ENCODE measurements at regions not wholly inside any gene's neighbourhood (a gene's known extent, or its start where the extent isn't known, plus 50 kb on each side); places are given as distances from the start of the nearest gene placed in this dataset.
"Not testable (repeated sequence)": the region's sequence is repeated elsewhere in the genome, so short reads cannot be mapped to it uniquely, and the experiment has no call there.

GRCh38 chr7:51545131-51545530 lies 228.5 kb upstream of the COBL start:
- peaks cover 0 to 14% (median 0%) of the 10 kb centered on the region in 11 donors for H3K9me3 ChIP-seq
- no peaks in the 10 kb centered on the region for H3K27me3 ChIP-seq
- H3K4me3 ChIP-seq, result no peak overlapping the region
- DNase-seq (no peak), ATAC-seq (no peak)
- WGBS, 2 donors, result 35 to 39% methylated on average over 2 of the region's 2 CpGs
- intact Hi-C loops (cut with DNase I), result no loop called here
- TF ChIP-seq, protein P1, sequence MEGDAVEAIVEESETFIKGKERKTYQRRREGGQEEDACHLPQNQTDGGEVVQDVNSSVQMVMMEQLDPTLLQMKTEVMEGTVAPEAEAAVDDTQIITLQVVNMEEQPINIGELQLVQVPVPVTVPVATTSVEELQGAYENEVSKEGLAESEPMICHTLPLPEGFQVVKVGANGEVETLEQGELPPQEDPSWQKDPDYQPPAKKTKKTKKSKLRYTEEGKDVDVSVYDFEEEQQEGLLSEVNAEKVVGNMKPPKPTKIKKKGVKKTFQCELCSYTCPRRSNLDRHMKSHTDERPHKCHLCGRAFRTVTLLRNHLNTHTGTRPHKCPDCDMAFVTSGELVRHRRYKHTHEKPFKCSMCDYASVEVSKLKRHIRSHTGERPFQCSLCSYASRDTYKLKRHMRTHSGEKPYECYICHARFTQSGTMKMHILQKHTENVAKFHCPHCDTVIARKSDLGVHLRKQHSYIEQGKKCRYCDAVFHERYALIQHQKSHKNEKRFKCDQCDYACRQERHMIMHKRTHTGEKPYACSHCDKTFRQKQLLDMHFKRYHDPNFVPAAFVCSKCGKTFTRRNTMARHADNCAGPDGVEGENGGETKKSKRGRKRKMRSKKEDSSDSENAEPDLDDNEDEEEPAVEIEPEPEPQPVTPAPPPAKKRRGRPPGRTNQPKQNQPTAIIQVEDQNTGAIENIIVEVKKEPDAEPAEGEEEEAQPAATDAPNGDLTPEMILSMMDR (IDR thresholded peaks at IDR 0.05), result no peak
- no peaks in the 10 kb centered on the region for H3K4me1 ChIP-seq
- H3K36me3 ChIP-seq, result no peaks in the 10 kb centered on the region
- no peak overlapping the region for H3K27ac ChIP-seq

DNA sequence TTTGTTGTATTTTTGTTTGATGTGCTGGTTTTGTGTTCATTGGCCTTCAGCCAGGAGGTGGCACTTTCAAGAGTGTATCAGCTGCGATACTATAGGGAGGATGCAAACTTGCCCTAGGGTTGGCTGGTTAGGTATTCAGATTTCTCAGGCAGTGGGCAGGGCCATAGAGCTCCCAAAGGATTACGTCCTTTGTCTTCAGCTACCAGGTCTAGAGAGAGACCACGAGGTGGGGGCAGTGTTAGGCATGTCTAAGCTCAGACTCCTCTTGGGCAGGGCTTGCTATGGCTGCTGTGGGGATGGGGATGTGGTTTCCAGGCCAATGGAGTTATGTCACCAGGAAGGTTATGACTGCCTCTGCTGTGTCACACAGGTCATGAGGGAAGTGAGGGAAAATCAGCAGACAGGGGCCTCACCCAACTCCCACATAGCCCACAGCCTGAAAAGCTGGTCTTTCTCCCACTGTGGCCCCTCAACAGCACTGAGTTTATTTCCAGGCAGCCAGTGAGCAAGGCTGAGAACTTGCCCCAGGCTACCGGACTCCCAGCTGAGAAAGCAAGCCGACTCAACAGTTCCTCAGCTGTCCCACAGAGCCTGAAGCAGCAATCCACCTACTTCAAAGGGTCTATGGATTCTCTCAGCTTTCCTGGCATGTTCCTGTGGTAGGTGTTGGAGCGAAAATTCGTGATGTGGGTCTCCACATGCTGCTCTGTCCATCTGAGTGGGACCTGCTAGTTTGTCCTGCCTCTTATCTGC lies 227.4 kb upstream of the COBL start:
- Histone ChIP-seq H3K27ac (no peak overlapping the region), H3K4me3 (no peak overlapping the region), H3K36me3 (no peaks in the 10 kb centered on the region), H3K4me1 (no peaks in the 10 kb centered on the region), H3K27me3 (no peaks in the 10 kb centered on the region), H3K9me3 (peaks cover 0 to 17% (median 0%) of the 10 kb centered on the region in 11 donors)
- TF ChIP-seq, protein P1 (IDR thresholded peaks at IDR 0.05), result no peak
- ATAC-seq (no peak), DNase-seq (no peak)
- intact Hi-C loops (cut with DNase I), result no loop called here
- 60% methylated on average over 7 of the region's 7 CpGs for WGBS, 2 donors

DNA sequence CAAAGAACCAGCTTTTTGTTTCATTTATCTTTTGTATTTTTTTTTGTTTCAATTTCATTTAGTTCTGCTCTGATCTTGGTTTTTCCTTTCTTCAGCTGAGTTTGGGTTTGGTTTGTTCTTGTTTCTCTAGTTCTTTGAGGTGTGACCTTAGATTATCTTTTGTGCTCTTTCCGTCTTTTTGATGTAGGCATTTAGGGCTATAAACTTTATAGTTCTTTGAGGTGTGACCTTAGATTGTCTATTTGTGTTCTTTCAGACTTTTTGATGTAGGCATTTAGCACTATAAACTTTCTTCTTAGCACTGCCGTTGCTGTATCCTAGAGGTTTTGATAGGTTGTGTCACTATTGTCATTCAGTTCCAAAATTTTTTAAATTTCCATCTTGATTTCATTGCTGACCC lies 224.3 kb upstream of the COBL start:
- DNase-seq; H3K27me3 ChIP-seq; H3K36me3 ChIP-seq; ATAC-seq; intact Hi-C loops (cut with DNase I); H3K4me1 ChIP-seq; H3K4me3 ChIP-seq; H3K27ac ChIP-seq: not testable (repeated sequence)
- 74 to 77% methylated on average over 2 of the region's 2 CpGs for WGBS, 2 donors
- H3K9me3 ChIP-seq, result peaks cover 0 to 30% (median 3%) of the 10 kb centered on the region in 11 donors

DNA sequence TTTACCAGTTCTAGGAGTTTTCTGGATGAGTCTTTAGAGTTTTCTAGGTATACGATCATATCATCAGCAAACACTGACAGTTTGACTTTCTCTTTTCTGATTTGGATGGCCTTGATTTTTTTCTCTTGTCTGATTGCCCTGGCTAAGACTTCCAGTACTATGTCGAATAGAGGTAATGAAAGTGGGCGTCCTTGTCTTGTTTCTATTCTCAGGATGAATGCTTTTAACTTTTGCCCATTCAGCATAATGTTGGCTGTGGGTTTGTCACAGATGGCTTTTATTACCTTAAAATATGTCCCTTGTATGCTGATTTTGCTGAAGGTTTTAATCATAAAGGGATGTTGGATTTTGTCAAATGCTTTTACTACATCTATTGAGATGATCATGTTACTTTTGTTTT lies 223.2 kb upstream of the COBL start:
- Histone ChIP-seq H3K27me3 (no peaks in the 10 kb centered on the region), H3K27ac (no peak overlapping the region), H3K36me3 (no peaks in the 10 kb centered on the region), H3K4me3 (no peak overlapping the region), H3K9me3 (peaks cover 0 to 38% (median 3%) of the 10 kb centered on the region in 11 donors), H3K4me1 (no peaks in the 10 kb centered on the region)
- intact Hi-C loops (cut with DNase I), result no loop called here
- DNase-seq (no peak), ATAC-seq (no peak)
- TF ChIP-seq, protein P1 (IDR thresholded peaks at IDR 0.05), result no peak
- WGBS, 2 donors, result 83 to 95% methylated on average over 3 of the region's 3 CpGs

DNA sequence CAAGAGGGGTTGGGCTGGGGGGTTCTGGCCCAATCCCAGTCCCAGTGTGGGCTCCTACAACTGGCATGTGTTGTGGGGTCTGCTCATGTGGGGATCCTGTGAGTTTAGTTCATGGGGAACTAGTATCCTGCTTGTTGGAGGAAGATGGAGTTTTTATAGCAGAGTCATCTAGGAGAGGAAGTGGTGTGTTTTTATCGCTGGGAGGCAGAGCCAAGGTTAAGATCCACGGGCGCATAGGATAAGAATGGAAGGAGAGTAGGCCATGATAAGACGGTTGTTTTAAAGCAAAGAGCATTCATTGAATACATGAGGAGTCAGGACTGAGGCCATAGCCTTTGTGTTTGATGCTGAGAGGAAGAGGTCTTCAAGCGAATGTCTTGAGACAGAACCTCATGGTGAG lies 211.6 kb upstream of the COBL start:
- no peaks in the 10 kb centered on the region for H3K27me3 ChIP-seq
- TF ChIP-seq, protein P1 (IDR thresholded peaks at IDR 0.05), result no peak
- no peak for ATAC-seq
- no peak for DNase-seq
- intact Hi-C loops (cut with DNase I), result no loop called here
- no peak overlapping the region for H3K4me3 ChIP-seq
- no peaks in the 10 kb centered on the region for H3K4me1 ChIP-seq
- H3K9me3 ChIP-seq, result peaks cover 0 to 4% (median 0%) of the 10 kb centered on the region in 11 donors
- H3K27ac ChIP-seq, result no peak overlapping the region
- WGBS, 2 donors, result 71 to 74% methylated on average over 5 of the region's 5 CpGs
- no peaks in the 10 kb centered on the region for H3K36me3 ChIP-seq

All from heart right ventricle (tissue), 16 donors.